Dendritic cell treated with granulocyte-macrophage colony-stimulating factor and Interleukin-4, amounts not matched to agents 40 ng/mL and 50 ng/mL, for 4 days (primary cell): ENCODE measurements at regions not wholly inside any gene's neighbourhood (a gene's known extent, or its start where the extent isn't known, plus 50 kb on each side); places are given as distances from the start of the nearest gene placed in this dataset.

Experiments
- H3K27ac Mint-ChIP-seq: one replicate; pipeline ENCODE4 v1.8.0; 2022; ENCODE audit warnings: mild to moderate bottlenecking, mixed read lengths
- H3K27me3 Mint-ChIP-seq: one replicate; pipeline ENCODE4 v1.8.0; 2022; ENCODE audit warnings: mild to moderate bottlenecking, mixed read lengths
- H3K36me3 Mint-ChIP-seq: one replicate; pipeline ENCODE4 v1.8.0; 2022; ENCODE audit warnings: low read depth, mixed read lengths
- H3K4me1 Mint-ChIP-seq: one replicate; pipeline ENCODE4 v1.8.0; 2022; ENCODE audit warnings: low read depth, mixed read lengths
- H3K4me3 Mint-ChIP-seq: one replicate; pipeline ENCODE4 v1.8.0; 2022; ENCODE audit warnings: mild to moderate bottlenecking, moderate library complexity, mixed read lengths
- H3K9me3 Mint-ChIP-seq: one replicate; pipeline ENCODE4 v1.8.0; 2022; ENCODE audit warnings: mixed read lengths
- intact Hi-C: fragments of 100-400 bp; cut with micrococcal nuclease; formaldehyde crosslinking; loops from one replicate; pipeline ENCODE4 v1.15.0; 2022

DNA sequence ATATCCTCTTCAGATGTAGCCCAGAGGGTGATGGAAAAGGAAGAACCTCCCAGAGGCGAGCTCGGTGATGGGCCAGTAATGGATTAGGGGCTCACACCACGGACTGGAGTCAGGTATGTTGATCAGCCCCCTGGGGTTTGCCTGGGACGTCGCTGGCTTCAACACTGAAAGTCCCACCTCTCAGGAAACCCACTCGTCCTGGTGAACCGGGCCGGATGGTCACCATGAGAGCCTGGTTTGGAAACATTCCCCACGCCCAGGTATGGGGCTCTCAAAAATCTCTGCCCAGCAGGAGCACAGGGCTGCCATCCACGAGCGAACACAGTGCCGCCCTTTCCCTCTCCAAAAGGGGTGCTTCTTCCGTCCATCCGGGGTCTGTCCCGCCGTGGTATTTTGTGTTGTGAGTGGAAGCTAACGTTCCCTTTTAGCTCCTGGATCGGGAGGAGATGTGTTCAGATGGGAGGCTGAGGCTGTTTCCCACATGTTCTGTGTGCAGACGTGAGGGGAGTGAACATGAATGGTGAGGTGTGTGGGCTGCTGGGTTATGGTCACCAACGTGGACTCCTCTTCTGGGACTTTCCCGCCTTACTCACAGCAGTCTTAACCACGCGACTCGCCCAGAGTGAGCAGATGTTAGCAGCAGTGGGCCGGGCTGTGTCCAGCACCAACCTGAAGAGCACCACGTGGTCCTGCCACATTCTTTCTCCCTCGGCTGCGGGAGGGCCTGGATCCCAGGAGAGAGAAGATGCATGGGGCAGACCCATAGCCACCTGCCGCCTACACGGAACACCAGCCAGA, 139.2 kb downstream of the KIF26A start:
- Mint-ChIP-seq H3K27ac (no peak overlapping the region), H3K4me3 (no peak overlapping the region), H3K36me3 (no peaks in the 10 kb centered on the region), H3K4me1 (no peaks in the 10 kb centered on the region), H3K9me3 (no peaks in the 10 kb centered on the region), H3K27me3 (peaks cover 1% of the 10 kb centered on the region)
- intact Hi-C loops: no loop called here

GRCh38 chr14:104278214-104278534, 139.8 kb downstream of the KIF26A start:
- Mint-ChIP-seq H3K27me3 (peaks cover 1% of the 10 kb centered on the region), H3K4me3 (no peak overlapping the region), H3K4me1 (no peaks in the 10 kb centered on the region), H3K9me3 (no peaks in the 10 kb centered on the region), H3K36me3 (no peaks in the 10 kb centered on the region), H3K27ac (no peak overlapping the region)
- intact Hi-C loops: no loop called here

- Mint-ChIP-seq H3K36me3 (no peaks in the 10 kb centered on the region), H3K27me3 (peaks cover 1% of the 10 kb centered on the region), H3K27ac (no peak overlapping the region), H3K9me3 (no peaks in the 10 kb centered on the region), H3K4me3 (no peak overlapping the region), H3K4me1 (no peaks in the 10 kb centered on the region)
- intact Hi-C loops: no loop called here
Measured at GRCh38 chr14:104280085-104280901, 141.9 kb downstream of the KIF26A start.

DNA sequence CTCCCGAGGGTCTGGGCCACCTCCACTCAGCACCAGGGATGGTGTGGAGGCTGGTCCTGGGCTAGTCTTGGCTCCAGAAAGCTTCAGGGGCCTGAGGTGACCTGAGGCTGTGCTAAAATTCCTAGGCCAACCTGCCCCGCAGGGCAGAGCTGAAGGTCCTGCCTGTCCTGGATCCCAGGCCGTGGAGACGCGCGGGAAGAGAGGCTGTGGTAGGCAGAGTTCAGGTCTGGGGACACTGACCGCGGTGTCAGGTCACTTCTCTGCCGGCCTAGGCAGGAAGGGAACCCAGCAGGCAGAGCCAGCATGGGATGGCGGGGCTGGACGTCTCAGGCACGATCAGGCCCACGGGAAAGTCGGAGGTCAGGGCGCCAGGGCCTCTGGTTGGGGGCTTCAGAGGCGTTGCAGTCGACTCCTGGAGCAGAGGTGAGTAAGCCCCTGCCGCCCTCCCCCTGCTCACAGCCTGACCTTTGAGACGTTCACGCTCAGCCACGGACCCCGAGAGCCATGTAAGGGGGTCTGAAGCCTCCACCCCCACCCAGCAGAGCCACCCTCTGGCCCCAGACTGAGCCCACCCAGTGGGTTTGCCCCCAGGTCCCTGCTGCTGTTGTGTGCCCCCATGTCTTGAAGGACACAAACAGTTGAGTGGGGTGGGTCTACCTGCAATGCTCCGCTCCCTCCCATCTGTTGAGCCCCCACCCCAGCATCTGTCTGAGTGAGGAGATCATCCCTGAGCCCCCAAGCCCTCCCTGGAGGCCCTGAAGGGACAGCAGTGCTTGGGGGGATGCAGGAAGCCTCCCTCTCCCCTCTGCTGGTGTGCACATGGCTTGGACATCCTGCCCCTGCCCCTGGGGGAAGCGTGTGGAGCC, 142.7 kb downstream of the KIF26A start:
- intact Hi-C loops: no loop called here
- no peak overlapping the region for H3K27ac Mint-ChIP-seq
- no peaks in the 10 kb centered on the region for H3K36me3 Mint-ChIP-seq
- H3K9me3 Mint-ChIP-seq: no peaks in the 10 kb centered on the region
- no peaks in the 10 kb centered on the region for H3K4me1 Mint-ChIP-seq
- peaks cover 1% of the 10 kb centered on the region for H3K27me3 Mint-ChIP-seq
- H3K4me3 Mint-ChIP-seq: no peak overlapping the region

- Mint-ChIP-seq H3K4me3 (no peak overlapping the region), H3K27ac (no peak overlapping the region), H3K9me3 (no peaks in the 10 kb centered on the region), H3K27me3 (no peaks in the 10 kb centered on the region), H3K36me3 (no peaks in the 10 kb centered on the region), H3K4me1 (no peaks in the 10 kb centered on the region)
- intact Hi-C loops: no loop called here
Measured at GRCh38 chr14:104281768-104282301, 143.4 kb downstream of the KIF26A start.

DNA sequence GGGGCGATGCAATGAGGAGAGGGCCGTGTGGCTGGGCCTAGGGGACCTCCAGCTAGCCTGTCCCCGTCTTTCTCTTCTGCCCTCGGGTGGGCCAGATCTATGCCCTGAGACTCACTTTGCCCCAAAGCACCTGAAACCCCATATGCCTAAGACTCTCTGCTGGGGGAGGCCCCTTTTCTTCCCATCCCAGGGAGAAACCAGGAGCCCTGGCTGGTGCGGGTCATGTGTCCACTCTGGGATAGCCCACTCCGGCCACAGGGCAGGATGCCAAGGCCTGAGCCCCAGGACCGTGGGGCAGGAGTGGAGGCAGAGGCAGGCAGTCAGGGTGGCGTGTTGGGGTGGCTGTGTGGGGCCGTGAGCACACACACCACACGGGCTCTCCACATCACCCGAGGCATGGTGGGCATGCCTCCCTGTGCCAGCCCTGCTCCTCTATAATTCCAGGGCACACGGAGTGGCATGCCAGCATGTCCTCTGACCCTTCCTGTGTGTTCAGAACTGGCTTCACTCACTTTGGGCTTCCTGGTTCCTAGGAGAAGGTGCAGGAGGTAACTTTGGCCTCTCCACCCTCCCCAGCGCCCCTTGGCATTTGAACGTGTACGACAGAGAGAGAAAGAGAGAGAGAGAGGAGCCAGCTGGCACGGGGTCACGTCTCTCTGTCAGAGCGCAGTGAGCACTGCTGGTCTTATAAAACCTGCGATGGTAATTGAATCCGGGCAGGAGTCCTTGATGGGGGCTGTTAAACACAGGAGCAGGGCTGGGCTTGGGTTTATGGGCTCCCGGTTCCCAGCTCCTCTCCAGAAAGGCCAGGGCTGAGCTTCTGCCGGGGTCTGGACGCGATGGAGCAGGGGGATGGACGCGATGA, 144.2 kb downstream of the KIF26A start:
- H3K9me3 Mint-ChIP-seq: no peaks in the 10 kb centered on the region
- no peaks in the 10 kb centered on the region for H3K36me3 Mint-ChIP-seq
- no peak overlapping the region for H3K4me3 Mint-ChIP-seq
- intact Hi-C loops: no loop called here
- no peak overlapping the region for H3K27ac Mint-ChIP-seq
- no peaks in the 10 kb centered on the region for H3K4me1 Mint-ChIP-seq
- no peaks in the 10 kb centered on the region for H3K27me3 Mint-ChIP-seq

DNA sequence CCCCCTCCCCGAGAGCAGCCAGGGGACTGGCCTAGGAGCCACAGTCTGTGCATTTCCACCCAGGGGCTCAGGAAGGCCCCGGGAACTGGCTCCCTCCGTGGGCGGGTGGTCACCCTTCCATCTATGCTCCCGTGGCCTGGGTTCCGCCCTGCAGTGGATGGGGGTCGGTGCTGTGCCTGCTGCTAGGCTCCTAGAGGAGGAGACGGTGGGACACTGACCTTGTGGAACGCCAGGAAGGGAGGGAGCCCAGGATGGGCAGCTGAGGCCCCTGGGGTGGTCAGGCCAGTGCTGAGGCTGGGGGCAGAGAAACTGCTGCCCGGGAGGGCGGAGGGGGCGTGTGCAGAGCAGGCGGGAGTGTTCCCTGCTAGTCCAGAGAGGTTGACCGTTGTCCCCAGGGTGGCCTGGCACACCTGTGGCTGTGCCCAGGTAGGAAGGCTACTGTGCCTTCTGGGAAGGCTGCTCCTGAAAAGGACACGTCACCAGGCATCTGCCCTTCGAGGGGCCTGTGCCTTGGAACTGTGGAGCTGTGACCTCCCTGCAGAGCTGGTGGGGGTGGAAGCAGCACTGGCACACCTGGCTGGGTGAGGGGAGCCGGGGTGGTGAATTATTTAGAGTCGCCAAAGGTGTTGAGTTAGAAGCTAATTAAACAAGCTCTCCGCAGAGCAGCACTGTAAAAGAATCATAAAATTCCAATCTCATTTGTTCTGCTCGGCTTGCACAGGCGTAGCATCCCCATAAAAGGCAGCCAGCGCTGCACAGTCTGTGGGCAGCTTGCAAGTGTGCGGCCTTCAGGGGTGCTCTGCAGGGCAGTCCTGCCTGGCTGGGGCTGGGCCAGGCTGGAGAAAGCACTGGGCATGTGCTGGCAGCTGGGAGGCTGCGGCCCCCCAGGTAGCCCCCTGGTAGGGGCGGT, 145.1 kb downstream of the KIF26A start:
- intact Hi-C loops: no loop called here
- Mint-ChIP-seq H3K9me3 (peaks cover 4% of the 10 kb centered on the region), H3K27ac (no peak overlapping the region), H3K4me3 (no peak overlapping the region), H3K36me3 (no peaks in the 10 kb centered on the region), H3K27me3 (no peaks in the 10 kb centered on the region), H3K4me1 (no peaks in the 10 kb centered on the region)

DNA sequence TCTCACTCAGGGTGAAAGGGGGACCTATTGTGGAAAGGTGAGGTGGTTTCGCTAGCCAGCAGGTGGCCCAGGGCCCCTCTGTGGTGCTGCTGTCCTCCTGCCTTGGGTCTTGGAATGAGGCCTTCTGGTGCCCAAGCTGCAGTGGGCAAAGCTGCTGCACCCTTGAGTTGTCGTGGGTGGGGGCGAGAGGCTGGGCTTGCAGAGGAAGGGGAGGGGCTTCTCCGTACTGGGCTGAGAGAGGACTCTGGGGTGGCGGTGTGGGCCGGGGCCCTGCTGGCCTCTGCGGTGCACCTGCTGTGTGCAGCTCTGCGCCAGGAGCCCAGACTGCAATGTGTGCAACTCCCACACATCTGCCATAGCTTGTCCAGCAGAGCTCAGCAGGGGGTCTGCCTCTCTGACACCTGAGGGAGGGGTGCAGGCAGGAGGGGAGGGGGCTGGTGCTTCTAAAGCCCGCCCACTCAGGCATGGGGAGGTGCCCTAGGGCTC, 145.8 kb downstream of the KIF26A start:
- Mint-ChIP-seq H3K27me3 (no peaks in the 10 kb centered on the region), H3K9me3 (peaks cover 11% of the 10 kb centered on the region), H3K4me1 (no peaks in the 10 kb centered on the region), H3K27ac (no peak overlapping the region), H3K4me3 (no peak overlapping the region), H3K36me3 (no peaks in the 10 kb centered on the region)
- intact Hi-C loops: no loop called here

GRCh38 chr14:104284636-104285507, 146.5 kb downstream of the KIF26A start:
- no peaks in the 10 kb centered on the region for H3K4me1 Mint-ChIP-seq

GRCh38 chr14:104285508-104285840, 147.1 kb downstream of the KIF26A start:
- Mint-ChIP-seq H3K9me3 (peaks cover 14% of the 10 kb centered on the region), H3K27me3 (no peaks in the 10 kb centered on the region), H3K4me1 (no peaks in the 10 kb centered on the region), H3K4me3 (no peak overlapping the region), H3K36me3 (no peaks in the 10 kb centered on the region), H3K27ac (no peak overlapping the region)
- intact Hi-C loops: no loop called here

More at GRCh38 chr14:104284636-104285507, 146.5 kb downstream of the KIF26A start:
- Mint-ChIP-seq H3K27ac (no peak overlapping the region), H3K9me3 (peaks cover 14% of the 10 kb centered on the region), H3K4me3 (no peak overlapping the region), H3K27me3 (no peaks in the 10 kb centered on the region), H3K36me3 (no peaks in the 10 kb centered on the region)
- intact Hi-C loops: no loop called here

GRCh38 chr14:104286086-104286485, 147.7 kb downstream of the KIF26A start:
- intact Hi-C loops: no loop called here
- no peaks in the 10 kb centered on the region for H3K36me3 Mint-ChIP-seq
- H3K27me3 Mint-ChIP-seq: no peaks in the 10 kb centered on the region

DNA sequence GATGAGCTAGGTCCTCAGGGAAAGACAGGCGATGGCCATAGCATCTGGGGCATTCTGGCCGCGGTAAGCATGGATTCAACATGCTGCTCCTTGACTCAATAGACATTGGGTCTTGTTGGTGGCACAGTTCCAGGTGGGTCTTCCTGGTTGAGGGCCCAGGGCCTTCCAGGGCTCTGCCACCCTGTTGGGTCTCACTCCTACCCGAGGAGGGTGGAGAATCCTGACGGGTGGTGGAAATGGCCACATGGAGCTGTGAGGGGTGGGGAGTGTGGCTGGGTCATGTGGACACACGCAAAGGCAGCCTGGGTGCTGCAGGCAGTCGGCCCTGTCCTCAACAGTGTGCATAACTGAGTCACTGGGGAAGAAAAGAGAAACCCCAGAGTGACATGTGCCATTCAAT, 148.1 kb downstream of the KIF26A start:
- no peak overlapping the region for H3K4me3 Mint-ChIP-seq
- intact Hi-C loops: no loop called here
- no peaks in the 10 kb centered on the region for H3K4me1 Mint-ChIP-seq

More at GRCh38 chr14:104286086-104286485, 147.7 kb downstream of the KIF26A start:
- Mint-ChIP-seq H3K27ac (no peak overlapping the region), H3K9me3 (peaks cover 14% of the 10 kb centered on the region), H3K4me3 (no peak overlapping the region), H3K4me1 (no peaks in the 10 kb centered on the region)

More for the DNA sequence above, 148.1 kb downstream of the KIF26A start:
- Mint-ChIP-seq H3K27ac (no peak overlapping the region), H3K36me3 (no peaks in the 10 kb centered on the region), H3K27me3 (no peaks in the 10 kb centered on the region), H3K9me3 (peaks cover 14% of the 10 kb centered on the region)
